Left renal cortex interstitium (tissue), 4 donors: ENCODE measurements at regions not wholly inside any gene's neighbourhood (a gene's known extent, or its start where the extent isn't known, plus 50 kb on each side); places are given as distances from the start of the nearest gene placed in this dataset.

Experiments used
- DNase-seq, 4 donors: peaks; one replicate each; pipeline ENCODE4 v3.0.0-alpha.2; 2013; ENCODE audit warnings: low read depth in 4 of 4, low spot score in 2 of 4, missing footprints in 1 of 4

GRCh38 chr18:46372670-46373069 lies 268.5 kb downstream of the HAUS1 start:
- no peak for DNase-seq

GRCh38 chr18:46373131-46373530 lies 268.9 kb downstream of the HAUS1 start:
- DNase-seq, result no peak

GRCh38 chr18:46373791-46374190 lies 269.6 kb downstream of the HAUS1 start:
- DNase-seq, result no peak

- no peak for DNase-seq
These were observed 270.7 kb downstream of the HAUS1 start for GRCh38 chr18:46374850-46375249.

GRCh38 chr18:46377557-46377956 lies 273.4 kb downstream of the HAUS1 start:
- no peak for DNase-seq

DNA sequence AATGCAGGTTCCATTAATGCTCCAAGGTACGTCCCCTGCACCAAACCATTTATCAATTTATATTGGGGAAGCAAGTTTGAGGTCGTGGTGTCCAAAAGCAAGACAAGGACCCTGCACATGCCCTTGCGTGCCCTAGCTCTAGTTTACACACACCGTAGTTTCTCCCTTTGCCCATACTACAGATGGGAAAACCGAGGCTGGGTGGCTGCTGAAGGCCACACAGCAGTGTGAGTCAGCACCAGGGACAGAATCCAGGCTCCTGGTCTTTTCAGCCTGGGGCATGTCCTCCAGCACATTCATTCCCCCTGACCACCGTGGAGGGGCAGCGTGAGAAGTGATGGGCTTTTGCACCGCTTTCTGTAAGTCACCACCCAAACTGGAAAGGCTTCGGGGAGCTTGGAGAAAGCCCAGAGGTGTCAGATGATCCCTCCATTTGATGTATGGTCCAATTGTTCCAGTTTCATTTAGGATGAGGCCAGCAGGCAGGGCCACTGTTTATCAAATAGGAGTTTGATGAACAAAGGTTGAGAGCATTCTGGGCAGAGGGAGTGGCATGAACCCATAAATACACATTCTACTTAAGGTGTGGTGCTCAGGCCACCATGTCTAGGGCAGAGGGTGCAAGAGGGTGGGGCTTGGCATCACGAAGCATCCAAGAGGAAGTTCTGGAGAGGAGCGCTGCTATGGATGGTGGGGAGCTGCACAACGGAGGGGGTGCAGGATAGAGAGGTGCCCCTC lies 274.1 kb downstream of the HAUS1 start:
- no peak for DNase-seq

DNA sequence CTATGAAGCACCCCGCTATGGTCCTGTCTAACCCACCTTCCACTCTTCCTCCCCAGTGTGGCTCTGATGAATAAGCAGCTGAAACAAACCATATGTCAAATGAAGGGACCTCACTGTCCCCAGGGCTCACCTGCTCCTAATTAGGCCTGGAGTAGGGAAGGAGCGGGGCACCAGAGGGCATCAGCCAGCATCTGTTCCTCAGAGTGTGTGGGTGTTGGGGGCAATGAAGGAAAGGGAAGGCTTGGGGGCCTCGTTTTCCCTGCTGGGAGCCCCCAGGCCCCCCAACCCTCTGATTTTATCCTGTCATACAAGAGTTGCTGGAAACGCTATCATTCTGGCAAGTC lies 274.7 kb downstream of the HAUS1 start:
- DNase-seq, result no peak

GRCh38 chr18:46379323-46379950 lies 275.3 kb downstream of the HAUS1 start:
- DNase-seq, result no peak

GRCh38 chr18:46385124-46385523 lies 271.9 kb downstream of the LOXHD1 start:
- no peak for DNase-seq

DNA sequence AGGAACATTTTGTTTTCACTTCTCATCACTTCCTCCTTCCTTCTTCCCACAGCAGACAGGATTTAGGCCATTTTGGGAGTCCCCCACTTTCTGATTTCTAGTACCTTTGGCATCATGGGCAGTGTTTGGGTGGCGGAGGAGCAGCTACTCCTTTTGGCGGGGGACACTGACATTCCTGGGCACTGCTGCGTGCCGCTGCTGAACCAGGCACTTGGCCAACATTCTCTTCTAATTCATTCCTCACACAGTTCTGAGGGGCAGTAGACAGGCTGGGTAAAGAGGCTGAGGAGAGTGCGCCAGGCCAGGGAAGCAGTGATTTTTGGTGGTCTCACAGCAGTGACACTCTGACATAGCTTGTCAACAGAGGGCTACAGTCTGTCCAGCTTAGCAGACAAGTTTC lies 270.2 kb downstream of the LOXHD1 start:
- no peak for DNase-seq

DNA sequence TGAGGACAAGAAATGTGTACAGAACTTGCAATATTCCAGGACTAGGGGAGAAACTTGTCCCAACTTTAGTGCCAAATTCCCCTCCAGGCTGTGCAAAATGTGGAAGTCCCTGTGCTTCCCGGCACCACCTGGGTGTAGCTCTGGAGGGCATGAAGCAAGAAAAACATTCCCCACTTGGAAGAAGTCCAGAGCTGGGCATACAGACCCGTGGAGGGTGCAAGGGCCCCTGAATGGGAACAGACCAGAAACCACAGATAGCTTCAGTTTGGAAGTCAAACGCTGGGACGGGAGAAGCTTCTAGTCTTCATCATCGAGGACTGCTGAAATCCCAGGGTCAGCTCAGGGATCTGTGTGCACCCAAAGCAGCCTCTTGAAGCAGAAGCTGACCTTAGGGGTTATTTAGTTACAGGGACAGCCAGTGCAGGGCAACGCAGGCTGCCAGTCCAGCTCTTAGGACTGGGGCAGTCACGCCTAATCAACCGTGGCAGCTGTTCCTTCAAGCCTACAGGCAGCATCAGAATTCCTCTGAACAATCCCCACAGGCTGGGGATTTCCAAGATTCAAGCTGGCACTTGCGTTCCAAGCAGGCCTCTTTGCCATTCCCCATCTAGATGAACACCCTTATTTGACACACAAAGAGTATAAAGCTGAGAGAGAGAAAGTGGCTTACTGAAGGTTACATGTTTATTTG lies 269.4 kb downstream of the LOXHD1 start:
- peak in 1 of 4 donors; percentile 27 for DNase-seq

DNA sequence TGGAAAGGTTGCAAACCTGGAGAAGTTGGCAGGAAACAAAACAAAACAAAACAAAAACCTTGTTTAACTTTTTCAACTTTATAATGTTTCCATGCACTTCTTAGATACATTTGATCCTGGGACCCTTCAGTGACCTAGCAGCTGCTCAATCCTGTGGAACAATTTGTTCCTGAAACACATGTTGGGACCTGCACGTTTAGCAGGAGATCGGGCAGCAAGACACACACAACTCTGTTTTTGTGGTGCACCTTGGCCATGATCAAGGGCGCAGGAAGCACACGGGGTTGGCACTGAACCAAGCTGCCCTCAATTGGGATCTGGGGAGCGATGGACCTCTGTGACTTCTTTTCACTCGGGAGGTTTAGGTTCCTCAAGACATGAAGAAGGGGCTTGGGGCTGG lies 268.7 kb downstream of the LOXHD1 start:
- no peak for DNase-seq

- no peak for DNase-seq
These were observed 264.4 kb downstream of the LOXHD1 start for GRCh38 chr18:46392576-46392975.

GRCh38 chr18:46393230-46393629 lies 263.8 kb downstream of the LOXHD1 start:
- no peak for DNase-seq

DNA sequence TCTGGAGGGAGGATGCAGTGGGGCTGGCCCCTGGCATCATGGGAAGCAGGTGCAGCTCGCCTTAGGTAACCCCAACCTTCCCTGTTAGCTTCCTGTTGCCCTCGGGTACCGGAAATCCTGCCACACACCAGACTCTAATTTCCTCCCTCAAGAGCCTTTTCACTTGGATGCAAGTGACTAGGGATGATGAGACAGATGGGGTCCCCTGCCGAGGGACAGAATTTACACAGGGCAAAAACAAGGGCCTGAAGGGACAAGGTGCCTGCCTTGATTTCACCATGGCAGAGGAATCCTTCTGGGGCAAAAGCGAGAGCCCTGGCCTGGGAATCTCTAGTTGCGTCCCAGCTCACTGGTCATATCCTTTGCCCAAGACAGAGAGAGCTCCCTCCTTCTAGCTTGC lies 263.1 kb downstream of the LOXHD1 start:
- DNase-seq, result no peak

DNA sequence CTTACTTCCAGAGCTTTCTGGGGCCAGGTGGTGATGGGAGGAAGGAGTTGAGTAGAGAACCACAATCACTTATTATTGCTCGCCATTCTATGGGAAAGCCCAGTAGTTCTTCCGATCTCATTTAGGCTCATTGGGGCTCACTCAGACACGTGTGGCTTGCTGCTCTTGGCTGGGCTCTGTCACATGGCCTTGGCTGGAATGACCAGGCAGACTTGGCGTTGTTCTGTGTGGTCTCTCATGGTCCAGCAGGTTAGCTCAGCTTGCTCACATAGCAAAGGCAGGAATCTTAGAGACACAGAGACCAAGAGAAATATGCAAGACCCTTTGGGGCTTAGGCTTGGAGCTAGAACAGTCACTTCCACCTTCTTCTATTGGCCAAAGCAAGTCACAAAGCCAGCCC lies 261.2 kb downstream of the LOXHD1 start:
- no peak for DNase-seq

GRCh38 chr18:46397174-46397573 lies 259.8 kb downstream of the LOXHD1 start:
- DNase-seq, result no peak

DNA sequence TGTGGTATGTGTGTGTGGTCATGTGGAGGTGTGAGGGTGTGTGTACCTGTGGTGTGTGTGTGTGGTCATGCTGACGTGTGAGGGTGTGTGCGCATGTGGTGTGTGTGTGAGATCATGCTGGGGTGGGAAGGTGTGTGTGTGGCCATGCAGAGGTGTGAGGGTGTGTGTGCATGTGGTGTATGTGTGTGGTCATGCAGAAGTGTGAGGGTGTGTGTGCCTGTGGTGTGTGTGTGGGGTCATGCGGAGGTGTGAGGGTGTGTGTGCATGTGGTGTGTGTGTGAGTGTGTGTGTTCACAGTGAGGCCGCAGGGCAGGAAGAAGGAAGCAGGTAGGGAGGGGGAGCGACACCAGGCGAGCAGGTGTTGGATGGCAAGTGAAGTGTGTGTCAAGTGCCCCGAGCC lies 259.0 kb downstream of the LOXHD1 start:
- DNase-seq, result no peak

DNA sequence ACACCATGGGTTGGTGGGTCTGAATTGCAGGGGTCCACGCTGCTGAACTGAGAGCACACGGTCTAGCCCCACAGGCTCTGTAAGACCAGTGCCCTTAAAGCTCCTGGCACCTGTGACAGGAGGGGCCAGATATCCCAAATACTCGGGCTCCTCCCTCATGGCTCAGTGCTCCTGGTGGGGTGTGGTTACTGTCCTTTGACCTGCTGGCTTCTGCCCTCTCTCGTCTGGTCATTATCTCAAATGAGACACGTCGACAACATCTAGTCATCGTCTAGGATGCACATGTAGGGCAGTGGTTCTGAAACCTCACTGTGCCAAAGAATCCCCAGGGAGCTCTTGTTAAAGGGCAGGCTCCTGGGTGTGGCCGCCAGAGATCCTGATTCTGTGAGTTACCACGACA lies 258.4 kb downstream of the LOXHD1 start:
- no peak for DNase-seq

DNA sequence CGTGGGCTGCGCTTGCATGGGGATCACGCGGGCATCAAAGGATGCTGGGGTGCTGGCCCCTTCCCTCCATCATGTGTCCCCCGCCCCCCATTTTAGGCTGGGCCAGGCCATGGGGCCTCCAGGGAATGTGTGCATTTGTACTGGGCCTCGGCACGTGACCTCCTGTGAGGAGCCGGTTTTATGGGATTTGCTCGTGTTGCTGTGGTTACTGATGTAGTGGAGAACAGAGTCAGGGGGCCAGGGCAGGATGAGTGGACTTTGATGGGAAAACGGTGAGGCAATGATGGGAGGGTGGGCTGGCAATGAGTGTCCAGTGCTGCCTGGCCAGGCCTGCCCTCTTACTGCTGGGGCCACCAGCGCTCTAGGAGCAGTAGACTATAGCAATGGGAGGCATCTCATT lies 257.7 kb downstream of the LOXHD1 start:
- no peak for DNase-seq

DNA sequence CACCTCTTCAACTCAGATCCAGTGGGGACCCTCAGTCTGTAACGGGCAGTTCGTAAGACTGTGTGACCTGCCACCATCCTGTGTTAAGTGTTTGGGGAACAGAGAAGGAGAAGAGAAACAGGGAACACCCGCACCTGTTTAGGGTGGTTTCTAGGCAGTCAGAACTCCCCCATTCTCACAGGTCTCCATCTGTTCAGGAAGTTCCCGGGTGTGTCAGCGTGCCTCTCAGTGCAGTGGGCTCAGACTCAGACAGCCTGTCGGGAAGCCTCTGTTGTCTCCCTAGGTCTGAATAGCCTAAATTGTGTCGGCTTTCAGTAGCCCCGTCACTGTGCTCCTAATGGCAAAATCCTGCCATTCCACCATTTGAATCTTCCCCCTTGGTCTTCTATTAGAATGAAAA lies 256.6 kb downstream of the LOXHD1 start:
- DNase-seq, result no peak

GRCh38 chr18:46401486-46402070 lies 255.4 kb downstream of the LOXHD1 start:
- DNase-seq, result no peak
